Upper lobe of left lung (tissue), 6 donors: ENCODE measurements at regions not wholly inside any gene's neighbourhood (a gene's known extent, or its start where the extent isn't known, plus 50 kb on each side); places are given as distances from the start of the nearest gene placed in this dataset.

Experiments used
- ATAC-seq, 2 donors: fragments of 200-7000 bp; cut with Tn5 transposase; one replicate each; pipeline ENCODE4 v1.9.1; 2022; ENCODE audit warnings: mild to moderate bottlenecking in 2 of 2, moderate library complexity in 2 of 2; ENCODE audit not compliant: low FRiP score in 2 of 2
- DNase-seq, 2 donors: peaks; one replicate each; pipeline ENCODE4 v3.0.0-alpha.2; 2019 to 2020
- H3K27ac ChIP-seq, 4 donors: fragments of 200-600 bp; sonication (generic); one replicate each; pipeline ENCODE4 v1.5.1; 2016 to 2019
- H3K27me3 ChIP-seq, 4 donors: fragments of 200-600 bp; sonication (generic); one replicate each; pipeline ENCODE4 v1.5.1; 2017 to 2019
- H3K36me3 ChIP-seq, 4 donors: fragments of 200-600 bp; sonication (generic); one replicate each; pipeline ENCODE4 v1.5.1; 2016 to 2019
- H3K4me1 ChIP-seq, 4 donors: fragments of 200-600 bp; sonication (generic); one replicate each; pipeline ENCODE4 v1.5.1; 2018 to 2019
- H3K4me3 ChIP-seq, 4 donors: fragments of 200-600 bp; sonication (generic); one replicate each; pipeline ENCODE4 v1.5.1; 2017 to 2019; ENCODE audit warnings: mild to moderate bottlenecking in 2 of 4, moderate library complexity in 1 of 4
- H3K9me3 ChIP-seq, 4 donors: fragments of 200-600 bp; sonication (generic); one replicate each; pipeline ENCODE4 v1.5.1; 2018 to 2019
- CTCF ChIP-seq, 6 experiments: fragments of 450-650 bp in 4 of 6; fragments of 200-600 bp in 2 of 6; sonication (generic) in 2 of 6; IDR thresholded peaks; one replicate each; pipeline ENCODE4 v1.5.1; 2016 to 2019; ENCODE audit warnings: antibody characterized with exemption in 6 of 6
- EP300 ChIP-seq, 4 donors: sonication (generic); formaldehyde crosslinking; IDR thresholded peaks; one replicate each; pipeline ENCODE4 v1.5.1; 2017; ENCODE audit warnings: antibody characterized with exemption in 4 of 4, control low read depth in 2 of 4
- POLR2A ChIP-seq, 4 donors: fragments of 450-650 bp; IDR thresholded peaks; one replicate each; pipeline ENCODE4 v1.5.1; 2016 to 2017; ENCODE audit warnings: antibody characterized with exemption in 4 of 4, mild to moderate bottlenecking in 2 of 4
- POLR2AphosphoS5 ChIP-seq, 2 donors: sonication (generic); formaldehyde crosslinking; IDR thresholded peaks; one replicate each; pipeline ENCODE4 v1.5.1; 2017; ENCODE audit warnings: antibody characterized with exemption in 2 of 2
- WGBS, 2 donors: methylation state at CpG; one replicate each; pipeline ENCODE4 v1.1.5; 2017 to 2018; 5-methylcytosine and 5-hydroxymethylcytosine counted together
- donor health status: DM: no; HTN: no; CAD: no; lungs with moderate emphysema.
- donor health status: DM: no; HTN: yes; CAD: no; lungs with severe emphysema.

GRCh38 chr18:8496186-8496585 is 113.1 kb upstream of the RAB12 start:
- no peak overlapping the region for H3K27ac ChIP-seq
- ATAC-seq (no peak), DNase-seq (no peak)
- no peaks in the 10 kb centered on the region for H3K27me3 ChIP-seq
- WGBS, 2 donors, result 42 to 46% methylated on average over 5 to 9 of the region's 9 CpGs
- H3K9me3 ChIP-seq, result no peaks in the 10 kb centered on the region
- H3K36me3 ChIP-seq, result no peaks in the 10 kb centered on the region
- TF ChIP-seq CTCF (IDR thresholded peaks at IDR 0.05), result no peak
- no peak for TF ChIP-seq POLR2A (IDR thresholded peaks at IDR 0.05)
- no peak for TF ChIP-seq EP300 (IDR thresholded peaks at IDR 0.05)
- TF ChIP-seq POLR2AphosphoS5 (IDR thresholded peaks at IDR 0.05), result no peak
- no peak overlapping the region for H3K4me3 ChIP-seq
- peaks cover 0 to 13% (median 6%) of the 10 kb centered on the region in 4 donors for H3K4me1 ChIP-seq

GRCh38 chr18:8498905-8499304 is 110.3 kb upstream of the RAB12 start:
- 90 to 91% methylated on average over 4 of the region's 4 CpGs for WGBS, 2 donors
- no peaks in the 10 kb centered on the region for H3K9me3 ChIP-seq

GRCh38 chr18:8499810-8500675 is 109.2 kb upstream of the RAB12 start:
- DNase-seq (no peak), ATAC-seq (no peak)
- Histone ChIP-seq H3K4me3 (no peak overlapping the region), H3K9me3 (no peaks in the 10 kb centered on the region), H3K4me1 (peaks cover 0 to 13% (median 6%) of the 10 kb centered on the region in 4 donors), H3K27ac (no peak overlapping the region), H3K36me3 (no peaks in the 10 kb centered on the region), H3K27me3 (no peaks in the 10 kb centered on the region)
- 60 to 75% methylated on average over 6 to 8 of the region's 8 CpGs for WGBS, 2 donors
- TF ChIP-seq CTCF (IDR thresholded peaks at IDR 0.05), result no peak
- no peak for TF ChIP-seq POLR2A (IDR thresholded peaks at IDR 0.05)
- TF ChIP-seq EP300 (IDR thresholded peaks at IDR 0.05), result no peak
- no peak for TF ChIP-seq POLR2AphosphoS5 (IDR thresholded peaks at IDR 0.05)

More at GRCh38 chr18:8498905-8499304, 110.3 kb upstream of the RAB12 start:
- ATAC-seq, result no peak
- H3K27ac ChIP-seq, result no peak overlapping the region
- H3K4me3 ChIP-seq, result no peak overlapping the region
- peaks cover 0 to 13% (median 6%) of the 10 kb centered on the region in 4 donors for H3K4me1 ChIP-seq
- no peaks in the 10 kb centered on the region for H3K36me3 ChIP-seq
- TF ChIP-seq EP300 (IDR thresholded peaks at IDR 0.05), result no peak
- TF ChIP-seq POLR2AphosphoS5 (IDR thresholded peaks at IDR 0.05), result no peak
- TF ChIP-seq POLR2A (IDR thresholded peaks at IDR 0.05), result no peak
- no peak for TF ChIP-seq CTCF (IDR thresholded peaks at IDR 0.05)
- DNase-seq, result no peak
- H3K27me3 ChIP-seq, result no peaks in the 10 kb centered on the region

- Histone ChIP-seq H3K27ac (no peak overlapping the region), H3K36me3 (no peaks in the 10 kb centered on the region), H3K4me1 (peaks cover 0 to 13% (median 5%) of the 10 kb centered on the region in 4 donors), H3K9me3 (no peaks in the 10 kb centered on the region), H3K27me3 (no peaks in the 10 kb centered on the region), H3K4me3 (no peak overlapping the region)
- DNase-seq, result no peak
- WGBS, 2 donors, result 65 to 73% methylated on average over 11 to 12 of the region's 12 CpGs
- ATAC-seq, result no peak
- TF ChIP-seq POLR2AphosphoS5 (IDR thresholded peaks at IDR 0.05) (no peak), POLR2A (IDR thresholded peaks at IDR 0.05) (no peak), EP300 (IDR thresholded peaks at IDR 0.05) (no peak), CTCF (IDR thresholded peaks at IDR 0.05) (no peak)
These were observed 108.2 kb upstream of the RAB12 start for GRCh38 chr18:8501044-8501443.
